HFFc6 (cell line): ENCODE measurements at regions not wholly inside any gene's neighbourhood (a gene's known extent, or its start where the extent isn't known, plus 50 kb on each side); places are given as distances from the start of the nearest gene placed in this dataset.
"Not testable (repeated sequence)": the region's sequence is repeated elsewhere in the genome, so short reads cannot be mapped to it uniquely, and the experiment has no call there.

ENCODE experiments used
- DNase-seq: peaks from one replicate; pipeline ENCODE4 v3.0.0-alpha.2; 2018
- H3K27ac Mint-ChIP-seq: 2 replicates; pipeline ENCODE4 v1.8.0; 2020; ENCODE audit warnings: mild to moderate bottlenecking, mixed read lengths
- H3K27me3 Mint-ChIP-seq: 2 replicates; pipeline ENCODE4 v1.8.0; 2021; ENCODE audit warnings: mild to moderate bottlenecking, moderate library complexity, mixed read lengths; ENCODE audit not compliant: insufficient read depth
- H3K36me3 Mint-ChIP-seq: 2 replicates; pipeline ENCODE4 v1.8.0; 2021; ENCODE audit warnings: low read depth, mixed read lengths
- H3K4me1 Mint-ChIP-seq: 2 replicates; pipeline ENCODE4 v1.8.0; 2020; ENCODE audit warnings: low read depth, mixed read lengths
- H3K4me3 Mint-ChIP-seq: 2 replicates; pipeline ENCODE4 v1.8.0; 2020; ENCODE audit warnings: mild to moderate bottlenecking, moderate library complexity, mixed read lengths
- H3K9me3 Mint-ChIP-seq: 2 replicates; pipeline ENCODE4 v1.8.0; 2020; ENCODE audit warnings: mild to moderate bottlenecking, mixed read lengths
- CTCF ChIP-seq: fragments of 200-600 bp; sonication (generic); IDR thresholded peaks from 2 replicates; pipeline ENCODE4 v1.5.0; 2021; ENCODE audit warnings: antibody characterized with exemption, mild to moderate bottlenecking

- TF ChIP-seq CTCF, result no peak
- peaks cover 4% of the 10 kb centered on the region; the same call in 1 of the 2 replicates for H3K9me3 Mint-ChIP-seq
- H3K27ac Mint-ChIP-seq, result no peak overlapping the region
- H3K27me3 Mint-ChIP-seq, result peaks cover 31% of the 10 kb centered on the region
- H3K4me3 Mint-ChIP-seq, result no peak overlapping the region
- no peak for DNase-seq
- H3K4me1 Mint-ChIP-seq, result no peaks in the 10 kb centered on the region
- no peaks in the 10 kb centered on the region for H3K36me3 Mint-ChIP-seq
These were observed 120.2 kb downstream of the SHOX start for GRCh38 chrX:750812-751211.

GRCh38 chrX:750263-750662, 119.7 kb downstream of the SHOX start:
- Mint-ChIP-seq H3K9me3 (peaks cover 4% of the 10 kb centered on the region; the same call in 1 of the 2 replicates), H3K4me1 (no peaks in the 10 kb centered on the region), H3K4me3 (no peak overlapping the region), H3K36me3 (no peaks in the 10 kb centered on the region), H3K27me3 (peaks cover 31% of the 10 kb centered on the region), H3K27ac (no peak overlapping the region)
- TF ChIP-seq CTCF, result no peak
- DNase-seq, result no peak

GRCh38 chrX:747176-747575, 116.6 kb downstream of the SHOX start:
- H3K9me3 Mint-ChIP-seq, result peaks cover 28% of the 10 kb centered on the region
- no peaks in the 10 kb centered on the region for H3K4me1 Mint-ChIP-seq
- no peak overlapping the region for H3K4me3 Mint-ChIP-seq
- peaks cover 4% of the 10 kb centered on the region; the same call in 1 of the 2 replicates for H3K36me3 Mint-ChIP-seq
- H3K27ac Mint-ChIP-seq, result no peak overlapping the region
- peaks cover 25% of the 10 kb centered on the region for H3K27me3 Mint-ChIP-seq
- no peak for DNase-seq
- no peak for TF ChIP-seq CTCF

- no peak for DNase-seq
- H3K4me1 Mint-ChIP-seq, result no peaks in the 10 kb centered on the region
- peaks cover 16% of the 10 kb centered on the region for H3K27me3 Mint-ChIP-seq
- peaks cover 29% of the 10 kb centered on the region for H3K9me3 Mint-ChIP-seq
- H3K4me3 Mint-ChIP-seq, result no peak overlapping the region
- no peak for TF ChIP-seq CTCF
- no peak overlapping the region for H3K27ac Mint-ChIP-seq
- peaks cover 4% of the 10 kb centered on the region; the same call in 1 of the 2 replicates for H3K36me3 Mint-ChIP-seq
These were observed 109.0 kb downstream of the SHOX start for GRCh38 chrX:739611-740010.

- not testable (repeated sequence) for H3K27ac Mint-ChIP-seq, H3K4me1 Mint-ChIP-seq, H3K9me3 Mint-ChIP-seq, H3K4me3 Mint-ChIP-seq, DNase-seq, H3K36me3 Mint-ChIP-seq
- H3K27me3 Mint-ChIP-seq, result peaks cover 15% of the 10 kb centered on the region
These were observed 106.4 kb downstream of the SHOX start for GRCh38 chrX:737021-737420.

- Mint-ChIP-seq H3K36me3 (no peaks in the 10 kb centered on the region), H3K9me3 (no peaks in the 10 kb centered on the region), H3K27me3 (peaks cover 15% of the 10 kb centered on the region), H3K4me1 (no peaks in the 10 kb centered on the region), H3K27ac (no peak overlapping the region), H3K4me3 (no peak overlapping the region)
- TF ChIP-seq CTCF, result no peak
- DNase-seq, result no peak
These were observed 103.8 kb downstream of the SHOX start for GRCh38 chrX:734362-734761.
